HG03342 (cell line): ENCODE measurements at regions not wholly inside any gene's neighbourhood (a gene's known extent, or its start where the extent isn't known, plus 50 kb on each side); places are given as distances from the start of the nearest gene placed in this dataset.
A peak's percentile ranks its signal among the peaks of the same experiment; 100 is the strongest.

Experiments
- ATAC-seq: cut with Tn5 transposase; IDR thresholded peaks from one replicate; pipeline ENCODE4 v1.9.1; 2021; ENCODE audit warnings: mild to moderate bottlenecking, moderate library complexity; ENCODE audit not compliant: unreplicated experiment

DNA sequence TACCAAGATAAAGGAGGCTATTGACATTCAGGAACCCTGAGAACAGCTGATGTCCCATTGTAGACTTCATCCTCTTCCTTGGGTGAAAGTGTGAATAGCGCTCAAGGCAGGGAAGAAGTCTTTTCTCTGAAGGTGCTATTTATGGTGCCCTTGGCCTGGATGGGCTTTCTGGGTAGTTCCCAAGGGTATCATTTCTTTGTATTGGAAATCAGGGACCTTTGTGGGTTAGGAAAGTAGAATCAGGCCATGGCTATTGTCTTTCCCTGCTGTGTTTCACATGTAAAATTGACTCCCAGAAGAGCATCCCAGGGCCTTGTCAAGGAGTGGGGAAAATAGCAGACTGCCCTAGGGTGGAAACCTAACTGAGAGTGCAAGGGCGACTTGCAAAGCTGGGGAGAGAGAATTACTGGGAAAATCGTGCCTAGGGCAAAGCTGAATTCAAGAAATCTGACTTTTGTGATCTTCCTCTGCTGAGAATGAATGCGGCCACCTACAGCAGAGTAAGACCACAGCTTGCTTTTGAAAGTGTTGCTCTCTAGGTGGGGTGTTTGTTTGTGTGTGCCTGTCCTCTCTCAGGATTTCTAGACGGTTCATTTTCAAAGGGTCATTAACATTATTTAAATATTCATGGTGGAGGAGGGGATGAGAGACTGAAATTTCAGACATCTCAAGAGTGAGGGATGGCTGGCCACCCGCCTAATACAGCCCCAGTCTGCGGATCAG lies 160.6 kb downstream of the C9orf152 start:
- peak; percentile 29 for ATAC-seq

GRCh38 chr9:110047955-110048402 lies 160.0 kb downstream of the C9orf152 start:
- ATAC-seq = peak; percentile 34

GRCh38 chr9:110048403-110048975 lies 159.5 kb downstream of the C9orf152 start:
- ATAC-seq = peak; percentile 75

- peak; percentile 11 for ATAC-seq
Measured at GRCh38 chr9:110048976-110049698, 158.8 kb downstream of the C9orf152 start.

DNA sequence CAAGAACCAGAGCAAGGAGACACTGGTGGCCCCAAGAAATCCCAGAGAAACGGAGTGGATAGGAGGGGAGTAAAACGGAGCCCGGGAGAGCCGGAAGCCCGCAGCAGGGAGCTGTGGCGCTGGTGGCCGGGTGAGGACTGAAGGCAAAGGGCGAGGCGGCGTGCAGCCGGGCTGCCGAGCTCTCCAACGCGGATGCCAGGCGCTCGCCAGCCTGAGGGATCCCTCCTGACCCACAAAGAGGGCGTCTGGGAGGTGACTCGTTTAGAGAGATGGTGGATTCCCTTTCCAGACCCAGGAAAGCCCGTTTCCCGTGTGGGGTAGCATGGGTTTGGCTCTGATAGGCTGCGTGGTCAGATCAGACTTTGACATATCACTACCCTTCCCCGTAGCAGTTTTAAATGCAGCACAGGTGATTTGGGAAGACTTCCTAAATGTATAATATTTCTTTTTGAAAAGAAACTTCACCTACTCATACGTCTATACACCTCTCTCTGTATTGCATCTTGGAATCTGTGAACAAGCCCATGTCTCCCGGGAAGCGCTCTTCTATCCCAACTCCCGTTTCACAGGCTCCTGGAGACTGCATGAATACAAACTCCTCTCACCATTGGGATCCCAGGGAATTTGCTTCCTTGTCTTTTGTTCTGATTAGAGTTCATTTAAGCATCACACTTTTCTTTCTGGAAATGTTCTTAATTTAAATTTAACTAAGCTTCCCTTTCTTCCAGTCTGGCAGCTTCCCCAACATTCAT lies 158.1 kb downstream of the C9orf152 start:
- ATAC-seq = peak; percentile 20

DNA sequence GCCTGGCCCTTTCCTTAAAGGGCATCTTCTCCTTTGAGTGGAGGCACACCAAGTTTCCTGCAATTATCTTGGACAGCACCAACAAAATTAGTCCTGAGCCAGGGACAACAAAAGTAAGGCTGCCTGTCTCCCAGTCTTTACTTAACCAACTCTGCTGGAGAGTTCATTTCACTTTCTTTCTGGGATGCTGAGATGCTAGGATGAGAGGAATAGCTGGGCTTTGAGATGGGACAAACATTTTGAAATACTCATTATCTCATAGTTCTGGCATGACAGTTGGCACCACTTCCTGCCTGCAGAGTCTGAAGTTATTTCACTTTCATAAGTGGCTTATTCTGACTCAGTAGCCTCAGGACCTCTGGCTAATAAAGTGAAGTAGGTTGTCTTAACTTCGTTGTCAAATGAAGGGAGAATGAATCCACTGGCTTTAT lies 157.0 kb downstream of the C9orf152 start:
- peak; percentile 46 for ATAC-seq

GRCh38 chr9:110056062-110056461 lies 151.9 kb downstream of the C9orf152 start:
- ATAC-seq = no peak

DNA sequence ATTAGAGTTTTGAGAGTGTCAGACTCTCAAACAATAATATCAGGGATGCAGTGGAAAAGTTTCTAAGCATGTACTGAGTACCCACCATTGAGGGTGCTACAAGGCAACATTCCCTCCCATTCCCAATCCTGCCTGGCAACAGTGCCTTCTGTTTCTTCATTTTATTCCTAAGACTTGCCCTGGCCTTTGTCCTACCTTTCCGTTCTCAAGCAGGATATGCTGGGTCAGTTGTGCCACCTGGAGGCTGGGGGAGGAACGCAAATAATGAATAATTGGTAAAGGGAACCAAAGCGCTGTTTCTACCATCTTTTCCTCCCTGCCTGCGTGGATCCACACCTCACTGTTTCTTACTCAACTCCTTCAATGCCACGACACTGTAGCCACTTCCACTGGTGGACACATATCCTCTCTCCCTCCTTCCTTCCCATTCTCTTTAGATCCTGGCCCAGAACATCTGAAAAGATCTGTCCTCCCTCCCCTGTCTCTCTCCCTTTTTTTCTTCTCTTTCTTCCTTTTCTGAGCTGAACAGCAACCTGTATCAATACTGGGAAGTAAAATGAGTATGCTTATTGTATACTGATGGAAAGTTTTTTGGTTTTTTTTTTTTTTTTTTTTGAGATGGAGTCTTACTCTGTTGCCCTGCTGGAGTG lies 149.5 kb downstream of the C9orf152 start:
- ATAC-seq = peak; percentile 70

DNA sequence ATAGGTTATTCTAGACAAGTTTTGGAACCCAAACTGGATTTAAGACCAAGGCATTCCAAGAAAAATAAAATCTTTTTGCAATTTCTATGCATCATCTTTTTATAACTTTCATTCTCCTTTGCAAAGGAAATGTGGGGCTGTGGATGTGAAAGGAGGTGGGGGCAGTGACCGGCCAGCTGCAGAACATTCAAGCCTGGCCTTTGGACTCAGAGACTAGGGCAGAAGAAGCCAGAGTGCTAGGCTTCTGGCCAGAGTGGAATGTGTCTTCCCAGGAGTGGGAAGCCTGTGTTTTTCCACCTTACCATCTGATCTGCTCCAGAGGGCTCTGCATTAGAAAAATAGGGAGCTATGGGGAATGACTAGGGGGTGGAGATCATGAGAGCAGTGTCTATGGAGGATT lies 148.5 kb downstream of the C9orf152 start:
- no peak for ATAC-seq

DNA sequence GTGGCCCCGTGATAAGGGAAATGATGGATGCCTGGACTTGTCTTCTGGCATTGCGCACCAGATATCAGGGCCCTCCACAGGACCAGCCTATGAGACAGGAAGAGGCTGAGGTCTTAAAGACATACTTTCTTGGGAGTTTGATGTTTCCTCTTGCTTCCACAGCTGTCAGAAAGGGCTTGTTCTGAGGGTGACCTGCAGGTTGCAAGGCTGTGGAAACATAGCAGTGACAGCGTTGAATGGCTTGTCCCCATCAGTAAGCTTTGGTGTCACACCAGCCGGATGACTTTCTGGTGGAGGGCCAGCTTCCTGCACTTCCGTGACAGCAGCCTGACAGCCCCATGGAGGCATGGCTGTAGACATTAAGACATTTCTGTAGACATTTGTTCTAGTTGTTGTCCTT lies 143.2 kb downstream of the C9orf152 start:
- ATAC-seq = peak; percentile 50

DNA sequence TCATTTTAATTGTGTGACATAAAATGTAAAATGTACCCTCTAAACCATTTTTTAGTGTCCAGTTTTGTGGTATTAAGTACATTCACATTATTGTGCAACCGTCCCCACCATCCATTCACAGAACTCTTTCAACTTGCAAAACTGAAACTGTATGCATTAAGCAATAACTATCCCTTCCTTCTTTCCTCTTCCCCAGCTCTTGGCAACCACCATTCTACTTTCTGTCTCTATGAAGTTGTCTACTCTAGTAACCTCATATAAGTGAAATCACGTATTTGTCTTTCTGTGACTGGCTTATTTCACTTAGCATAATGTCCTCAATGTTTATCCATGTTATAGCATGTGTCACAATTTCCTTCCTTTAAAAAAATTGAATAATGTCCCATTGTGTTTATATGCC lies 142.4 kb downstream of the C9orf152 start:
- ATAC-seq = peak; percentile 61

DNA sequence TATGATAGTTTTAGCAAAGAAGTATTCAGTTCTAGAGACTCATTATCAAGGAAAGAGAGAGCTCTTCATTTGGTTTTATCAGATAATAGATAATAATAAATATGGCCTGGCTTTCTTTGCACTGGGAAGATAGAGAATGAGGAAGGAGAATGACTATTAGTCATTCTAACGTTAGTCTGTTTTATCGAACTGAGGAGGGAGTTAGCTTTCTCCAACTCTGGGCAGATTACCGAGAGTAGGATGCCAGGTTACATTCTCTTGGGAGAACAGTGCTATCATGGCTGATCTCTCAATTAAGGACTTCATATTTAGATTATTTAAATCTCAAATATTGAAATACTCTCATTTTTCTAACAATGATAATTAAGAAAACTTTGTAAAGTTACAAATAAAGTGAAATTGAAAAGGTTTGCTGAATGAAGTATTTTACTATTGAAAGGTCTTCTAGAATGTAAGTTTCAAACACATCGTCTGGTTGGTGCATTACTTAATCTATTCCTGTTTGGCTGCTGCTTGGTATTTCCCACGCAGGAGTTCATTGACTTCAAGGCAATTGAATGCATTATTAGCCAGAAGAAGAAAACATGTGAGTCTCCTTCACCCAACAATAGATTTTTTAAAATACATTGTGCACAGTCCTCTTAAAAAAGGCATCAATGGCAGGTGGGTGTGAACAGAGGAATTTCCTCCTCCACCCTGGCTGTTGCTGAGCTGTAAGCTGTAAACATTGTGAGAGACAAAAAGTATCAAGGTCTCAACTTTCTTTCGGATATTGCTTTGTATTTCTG lies 140.8 kb downstream of the C9orf152 start:
- ATAC-seq = no peak

GRCh38 chr9:110068212-110068611 lies 139.7 kb downstream of the C9orf152 start:
- no peak for ATAC-seq

DNA sequence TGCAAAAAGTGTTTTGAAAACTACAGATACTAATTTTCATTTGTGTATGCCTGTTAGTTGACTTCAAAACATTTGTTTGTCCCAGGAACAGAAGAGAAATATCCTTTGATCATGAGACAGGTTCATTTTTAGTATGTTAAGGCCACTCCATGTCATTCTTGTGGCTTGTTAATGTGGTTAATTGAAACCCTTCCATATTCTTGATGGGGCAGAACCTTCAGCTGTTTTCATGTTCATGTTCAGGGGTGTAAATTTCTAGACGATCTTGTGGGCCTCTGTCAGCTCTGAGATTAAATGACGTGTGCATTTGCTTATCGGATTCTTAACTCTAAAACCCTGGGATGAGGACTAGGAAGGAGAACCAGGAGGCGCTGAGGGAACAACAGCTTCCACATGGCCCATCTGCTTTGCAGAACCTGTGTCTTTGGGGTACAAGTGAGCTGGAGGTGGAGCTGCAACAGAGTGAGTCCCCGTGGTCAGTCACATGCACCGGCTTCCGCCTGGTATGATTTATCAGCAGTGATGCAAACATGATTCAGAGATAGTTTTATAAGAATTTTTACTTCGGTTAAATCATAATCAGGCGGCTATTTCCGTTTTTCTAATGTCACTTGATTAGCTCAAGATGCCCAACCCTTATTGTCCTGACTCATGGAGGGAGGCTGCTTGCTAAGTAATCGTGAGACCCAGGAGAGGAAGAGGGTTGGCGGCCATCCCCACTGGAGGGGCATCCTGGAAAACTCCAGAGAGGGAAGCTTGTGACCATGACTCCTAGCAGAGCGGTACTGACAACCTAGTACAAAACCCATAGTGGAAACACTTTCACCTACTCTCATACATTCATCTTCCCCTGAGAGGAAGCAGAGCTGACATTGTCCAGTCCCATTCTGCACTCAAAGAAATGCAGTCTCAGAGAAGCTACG lies 138.4 kb downstream of the C9orf152 start:
- no peak for ATAC-seq

- ATAC-seq = no peak
Measured at GRCh38 chr9:110072597-110073355, 135.2 kb downstream of the C9orf152 start.

GRCh38 chr9:110073356-110073905 lies 134.5 kb downstream of the C9orf152 start:
- ATAC-seq = no peak

DNA sequence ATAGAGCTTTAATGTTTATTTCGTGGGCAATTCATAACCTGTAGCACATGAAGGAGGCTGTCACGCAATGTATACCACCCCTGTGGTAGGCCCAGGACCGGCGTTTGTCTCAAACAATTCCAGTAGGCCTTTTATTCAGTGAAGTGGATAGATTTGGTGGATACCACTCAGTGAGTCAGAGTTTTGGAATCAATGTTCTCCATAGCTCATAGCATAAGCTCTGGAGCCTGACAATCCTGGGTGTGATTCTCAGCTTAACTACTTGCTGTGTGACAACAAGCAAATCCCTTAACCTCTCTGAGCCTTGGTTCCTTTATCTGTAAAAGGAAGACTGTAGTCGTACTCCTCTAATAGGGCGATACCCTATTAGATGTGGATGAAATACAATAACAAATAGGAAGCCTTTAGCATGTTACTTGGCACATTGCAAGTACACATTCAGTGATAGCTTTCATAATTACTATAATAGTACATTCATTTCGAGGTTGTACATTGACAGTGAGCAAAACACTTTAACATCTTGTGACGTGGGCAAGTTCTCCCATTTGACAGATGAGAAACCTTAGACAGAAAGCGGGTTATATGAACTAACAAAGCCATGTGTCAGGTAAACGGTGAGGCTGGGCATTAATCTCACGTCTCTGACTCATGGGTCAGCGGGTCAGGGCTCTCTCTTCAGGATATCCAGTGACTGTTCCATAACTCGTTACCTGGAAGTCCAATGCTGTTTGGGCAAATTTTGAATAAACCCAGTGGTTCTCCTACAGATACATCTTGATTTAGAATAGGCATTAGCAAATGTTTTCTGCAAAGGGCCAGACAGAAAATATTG lies 130.8 kb downstream of the C9orf152 start:
- ATAC-seq = no peak
